Panc1 (cell line): ENCODE measurements at regions not wholly inside any gene's neighbourhood (a gene's known extent, or its start where the extent isn't known, plus 50 kb on each side); places are given as distances from the start of the nearest gene placed in this dataset.

ENCODE experiments used
- ATAC-seq: fragments of 200-7000 bp; cut with Tn5 transposase; 2 replicates; pipeline ENCODE4 v1.9.1; 2020; ENCODE audit warnings: mild to moderate bottlenecking, moderate library complexity
- BruUV-seq: library from RNA; stranded (reverse); fragments of 400-500 nt; replicated peaks from 2 replicates; lab custom pipeline; 2021; lab: Mats Ljungman, UMichigan
- CTCF ChIA-PET: fragments of 300-600 bp; sonication (Branson Sonifier 250); formaldehyde crosslinking; loops from one replicate; lab custom pipeline; 2022; ENCODE audit warnings: antibody characterized with exemption; lab: Charles Lee
- POLR2A ChIA-PET: fragments of 300-600 bp; sonication (Branson Sonifier 250); formaldehyde crosslinking; loops from one replicate; lab custom pipeline; 2022; ENCODE audit warnings: antibody characterized with exemption; lab: Charles Lee
- DNase-seq: peaks from one replicate; pipeline ENCODE4 v3.0.0-alpha.2; 2010; ENCODE audit warnings: low read depth, low spot score
- H3K27ac ChIP-seq: 2 replicates; pipeline ENCODE4 v1.5.1; 2011; ENCODE audit warnings: mild to moderate bottlenecking, low read length, inconsistent platforms
- H3K27me3 ChIP-seq: fragments of 200-500 bp; sonication (Bioruptor generic); 2 replicates; pipeline ENCODE4 v1.6.0; 2014; ENCODE audit warnings: low read length, inconsistent platforms; ENCODE audit not compliant: control insufficient read depth, insufficient read depth
- H3K36me3 ChIP-seq: fragments of 200-500 bp; sonication (Bioruptor generic); 2 replicates; pipeline ENCODE4 v1.5.1; 2014; ENCODE audit warnings: inconsistent platforms, mild to moderate bottlenecking, low read length, moderate library complexity; ENCODE audit not compliant: control insufficient read depth, insufficient read depth
- H3K4me1 ChIP-seq: 2 replicates; pipeline ENCODE4 v1.5.1; 2011; ENCODE audit warnings: inconsistent platforms, mild to moderate bottlenecking, low read length, moderate library complexity; ENCODE audit not compliant: control insufficient read depth, insufficient read depth
- H3K4me3 ChIP-seq, 2 experiments: 2 replicates each; pipeline ENCODE4 v1.5.1; 2011 to 2012; ENCODE audit warnings: low read depth in 2 of 2, low read length in 2 of 2, mild to moderate bottlenecking in 2 of 2, inconsistent platforms in 1 of 2, moderate library complexity in 1 of 2
- H3K9me3 ChIP-seq: fragments of 200-500 bp; sonication (Bioruptor generic); 2 replicates; pipeline ENCODE4 v1.5.1; 2014; ENCODE audit warnings: low read depth, mild to moderate bottlenecking, inconsistent platforms, low read length, moderate library complexity; ENCODE audit not compliant: control insufficient read depth, insufficient read depth
- POLR2AphosphoS5 ChIP-seq: IDR thresholded peaks from 2 replicates; pipeline ENCODE4 v1.6.1; 2012; ENCODE audit warnings: mild to moderate bottlenecking, low read depth, low read length, moderate library complexity
- SIN3A ChIP-seq: IDR thresholded peaks from 2 replicates; pipeline ENCODE4 v1.6.1; 2012; ENCODE audit warnings: low read depth, mild to moderate bottlenecking, low read length, moderate library complexity, borderline replicate concordance; ENCODE audit not compliant: insufficient read depth
- TCF7L2 ChIP-seq: IDR thresholded peaks from 2 replicates; pipeline ENCODE4 v1.6.1; 2011; ENCODE audit warnings: mild to moderate bottlenecking, low read depth, low read length, inconsistent platforms
- in situ Hi-C: cut with HindIII; loops from 2 replicates; pipeline ENCODE4 v1.10.0; 2016; ENCODE audit warnings: low sequenced_read_pairs, low pct_unique_long_range_greater_than_20kb
- intact Hi-C: fragments of 100-400 bp; cut with micrococcal nuclease; formaldehyde crosslinking; loops from one replicate; pipeline ENCODE4 v1.10.0; 2022; ENCODE audit not compliant: unreplicated experiment
- TF ChIP-seq, protein P1 (sequence below), 2 experiments: IDR thresholded peaks; 2 replicates each; pipeline ENCODE4 v1.6.1; 2011 to 2012; ENCODE audit warnings: low read depth in 2 of 2, control low read depth in 1 of 2, low read length in 1 of 2, mild to moderate bottlenecking in 1 of 2, moderate library complexity in 1 of 2; ENCODE audit not compliant: insufficient read depth in 1 of 2
- TF ChIP-seq, protein P2 (sequence below): fragments of 450-650 bp; IDR thresholded peaks from 2 replicates; pipeline ENCODE4 v1.5.1; 2017; ENCODE audit warnings: mild to moderate bottlenecking

DNA sequence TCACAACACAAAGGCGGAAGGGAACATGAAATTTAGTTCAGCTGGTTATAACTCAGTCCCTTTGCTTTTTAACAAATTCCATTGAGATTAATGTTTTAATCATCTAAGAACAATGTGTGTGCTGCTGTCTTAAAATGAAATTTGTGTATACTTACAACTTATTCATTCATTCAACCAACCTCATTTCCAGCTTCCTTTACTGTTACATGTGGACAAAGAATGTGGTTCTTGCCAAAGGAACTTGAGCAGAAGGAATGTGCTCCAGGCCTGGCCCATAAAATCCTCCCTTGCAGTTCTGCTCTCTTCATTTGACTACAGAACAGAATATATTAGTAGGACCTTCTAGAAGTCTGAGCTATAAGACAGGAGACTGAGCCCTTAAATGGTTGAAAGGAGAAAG is 176.8 kb upstream of the GLRA2 start:
- ChIA-PET POLR2A (no interaction called here), CTCF (no interaction called here)
- no peak for DNase-seq
- no peak overlapping the region for H3K27ac ChIP-seq
- no peaks in the 10 kb centered on the region for H3K4me1 ChIP-seq
- intact Hi-C loops, result no loop called here
- TF ChIP-seq, protein P1, sequence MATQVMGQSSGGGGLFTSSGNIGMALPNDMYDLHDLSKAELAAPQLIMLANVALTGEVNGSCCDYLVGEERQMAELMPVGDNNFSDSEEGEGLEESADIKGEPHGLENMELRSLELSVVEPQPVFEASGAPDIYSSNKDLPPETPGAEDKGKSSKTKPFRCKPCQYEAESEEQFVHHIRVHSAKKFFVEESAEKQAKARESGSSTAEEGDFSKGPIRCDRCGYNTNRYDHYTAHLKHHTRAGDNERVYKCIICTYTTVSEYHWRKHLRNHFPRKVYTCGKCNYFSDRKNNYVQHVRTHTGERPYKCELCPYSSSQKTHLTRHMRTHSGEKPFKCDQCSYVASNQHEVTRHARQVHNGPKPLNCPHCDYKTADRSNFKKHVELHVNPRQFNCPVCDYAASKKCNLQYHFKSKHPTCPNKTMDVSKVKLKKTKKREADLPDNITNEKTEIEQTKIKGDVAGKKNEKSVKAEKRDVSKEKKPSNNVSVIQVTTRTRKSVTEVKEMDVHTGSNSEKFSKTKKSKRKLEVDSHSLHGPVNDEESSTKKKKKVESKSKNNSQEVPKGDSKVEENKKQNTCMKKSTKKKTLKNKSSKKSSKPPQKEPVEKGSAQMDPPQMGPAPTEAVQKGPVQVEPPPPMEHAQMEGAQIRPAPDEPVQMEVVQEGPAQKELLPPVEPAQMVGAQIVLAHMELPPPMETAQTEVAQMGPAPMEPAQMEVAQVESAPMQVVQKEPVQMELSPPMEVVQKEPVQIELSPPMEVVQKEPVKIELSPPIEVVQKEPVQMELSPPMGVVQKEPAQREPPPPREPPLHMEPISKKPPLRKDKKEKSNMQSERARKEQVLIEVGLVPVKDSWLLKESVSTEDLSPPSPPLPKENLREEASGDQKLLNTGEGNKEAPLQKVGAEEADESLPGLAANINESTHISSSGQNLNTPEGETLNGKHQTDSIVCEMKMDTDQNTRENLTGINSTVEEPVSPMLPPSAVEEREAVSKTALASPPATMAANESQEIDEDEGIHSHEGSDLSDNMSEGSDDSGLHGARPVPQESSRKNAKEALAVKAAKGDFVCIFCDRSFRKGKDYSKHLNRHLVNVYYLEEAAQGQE (IDR thresholded peaks at IDR 0.05; ENCODE audit: insufficient read depth in 1 of 2, low read depth in 2 of 2, low read length in 1 of 2), result no peak
- no peak for TF ChIP-seq SIN3A
- TF ChIP-seq TCF7L2, result no peak
- no peak for TF ChIP-seq POLR2AphosphoS5
- TF ChIP-seq, protein P2, sequence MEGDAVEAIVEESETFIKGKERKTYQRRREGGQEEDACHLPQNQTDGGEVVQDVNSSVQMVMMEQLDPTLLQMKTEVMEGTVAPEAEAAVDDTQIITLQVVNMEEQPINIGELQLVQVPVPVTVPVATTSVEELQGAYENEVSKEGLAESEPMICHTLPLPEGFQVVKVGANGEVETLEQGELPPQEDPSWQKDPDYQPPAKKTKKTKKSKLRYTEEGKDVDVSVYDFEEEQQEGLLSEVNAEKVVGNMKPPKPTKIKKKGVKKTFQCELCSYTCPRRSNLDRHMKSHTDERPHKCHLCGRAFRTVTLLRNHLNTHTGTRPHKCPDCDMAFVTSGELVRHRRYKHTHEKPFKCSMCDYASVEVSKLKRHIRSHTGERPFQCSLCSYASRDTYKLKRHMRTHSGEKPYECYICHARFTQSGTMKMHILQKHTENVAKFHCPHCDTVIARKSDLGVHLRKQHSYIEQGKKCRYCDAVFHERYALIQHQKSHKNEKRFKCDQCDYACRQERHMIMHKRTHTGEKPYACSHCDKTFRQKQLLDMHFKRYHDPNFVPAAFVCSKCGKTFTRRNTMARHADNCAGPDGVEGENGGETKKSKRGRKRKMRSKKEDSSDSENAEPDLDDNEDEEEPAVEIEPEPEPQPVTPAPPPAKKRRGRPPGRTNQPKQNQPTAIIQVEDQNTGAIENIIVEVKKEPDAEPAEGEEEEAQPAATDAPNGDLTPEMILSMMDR, result no peak
- no peaks in the 10 kb centered on the region; the same call in 1 of the 2 replicates for H3K9me3 ChIP-seq
- no peaks in the 10 kb centered on the region for H3K27me3 ChIP-seq
- in situ Hi-C loops, result no loop called here
- no peak for ATAC-seq
- no peaks in the 10 kb centered on the region for H3K36me3 ChIP-seq
- H3K4me3 ChIP-seq, result no peak overlapping the region
- no TSS peak for BruUV-seq

DNA sequence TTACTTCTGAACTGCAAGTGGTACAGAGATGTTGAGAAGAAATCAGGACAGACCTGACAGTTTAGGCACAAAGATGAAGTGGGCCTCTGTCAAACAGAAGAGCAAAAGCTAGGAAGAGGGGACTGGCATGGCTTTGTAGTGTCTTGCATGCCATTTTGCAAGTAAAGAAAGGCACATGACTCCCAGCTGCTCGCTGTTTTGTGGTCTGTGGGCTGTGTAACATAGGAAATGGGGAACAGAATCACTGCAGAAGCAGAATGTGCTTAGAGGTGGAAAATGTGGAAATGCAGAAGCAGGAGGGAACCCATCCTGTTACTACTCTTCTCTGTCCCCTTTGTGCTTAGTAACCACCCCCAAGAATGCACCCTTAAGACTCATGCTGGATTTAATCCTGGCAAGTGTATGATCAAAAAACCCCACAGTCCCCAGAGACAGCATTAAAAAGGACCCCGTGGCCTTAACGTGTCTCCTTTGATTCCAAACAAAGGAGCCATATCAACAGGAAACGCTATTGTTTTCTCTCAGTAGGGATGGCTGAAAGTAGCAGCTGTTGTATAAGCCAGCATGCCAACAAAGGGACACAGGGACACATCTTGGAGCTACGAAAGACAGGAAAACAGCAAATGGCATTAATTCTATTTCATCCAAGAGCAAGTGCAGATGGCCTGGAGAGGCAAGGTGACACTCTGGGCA is 177.6 kb upstream of the GLRA2 start:
- no peak overlapping the region for H3K4me3 ChIP-seq
- ChIA-PET CTCF (no interaction called here), POLR2A (no interaction called here)
- no peaks in the 10 kb centered on the region for H3K4me1 ChIP-seq
- no peaks in the 10 kb centered on the region for H3K36me3 ChIP-seq
- no peak overlapping the region for H3K27ac ChIP-seq
- H3K27me3 ChIP-seq, result no peaks in the 10 kb centered on the region
- TF ChIP-seq, protein P1 (IDR thresholded peaks at IDR 0.05; ENCODE audit: insufficient read depth in 1 of 2, low read depth in 2 of 2, low read length in 1 of 2), result no peak
- no peak for TF ChIP-seq SIN3A
- TF ChIP-seq, protein P2, result no peak
- no peaks in the 10 kb centered on the region; the same call in 1 of the 2 replicates for H3K9me3 ChIP-seq
- BruUV-seq, result no TSS peak
- in situ Hi-C loops, result no loop called here
- no peak for DNase-seq
- ATAC-seq, result no peak
- intact Hi-C loops, result no loop called here
